ENCODE measurements at regions not wholly inside any gene's neighbourhood (a gene's known extent, or its start where the extent isn't known, plus 50 kb on each side); places are given as distances from the start of the nearest gene placed in this dataset.

DNA sequence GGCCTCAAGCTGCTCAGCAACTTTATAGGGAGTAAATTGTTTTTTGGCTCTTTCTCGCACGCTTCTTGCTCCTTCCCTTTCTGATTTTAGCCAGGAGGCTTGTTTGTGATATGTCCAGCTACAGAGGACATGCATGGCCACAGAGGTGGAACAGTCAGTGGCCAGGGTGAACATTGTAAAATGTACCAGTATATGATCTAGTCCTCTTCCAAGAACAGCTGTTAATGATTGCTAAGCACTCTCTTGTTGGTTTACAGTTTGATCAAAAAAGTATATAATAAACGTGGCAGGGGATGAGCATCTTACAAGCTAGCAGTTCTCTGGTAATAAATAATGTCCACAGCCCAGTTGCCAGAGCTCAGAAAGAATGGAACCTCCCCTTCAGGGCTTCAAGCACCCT, 461.7 kb upstream of the DYNLRB2 start:
- Mint-ChIP-seq H3K36me3 (ENCODE audit: low read depth) (no peaks in the 10 kb centered on the region), H3K9me3 (no peaks in the 10 kb centered on the region), H3K4me3 (no peak overlapping the region), H3K27ac (no peak overlapping the region), H3K4me1 (ENCODE audit: low read depth) (no peaks in the 10 kb centered on the region), H3K27me3 (no peaks in the 10 kb centered on the region)
- intact Hi-C loops (cut with micrococcal nuclease) = no loop called here

DNA sequence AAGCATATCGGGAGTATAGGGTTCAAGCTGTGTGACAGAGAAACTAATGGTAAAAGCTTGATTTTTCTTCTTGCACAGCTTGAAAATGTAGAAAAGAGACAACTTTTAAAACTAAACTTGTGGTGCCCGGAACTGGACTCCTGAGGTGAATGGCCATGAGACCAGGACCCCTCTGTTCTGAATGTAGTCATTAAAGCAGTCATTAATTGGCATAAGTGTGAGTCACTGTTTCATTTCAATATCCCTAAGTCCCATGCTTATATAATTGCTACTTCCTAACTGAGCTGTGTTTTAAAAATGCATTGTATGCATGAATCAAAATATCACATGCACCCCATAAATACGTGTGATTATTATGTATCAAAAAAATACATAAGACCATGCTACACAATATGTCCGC, 463.1 kb upstream of the DYNLRB2 start:
- no peak overlapping the region for H3K27ac Mint-ChIP-seq
- no peaks in the 10 kb centered on the region for H3K27me3 Mint-ChIP-seq

GRCh38 chr16:80074329-80074728, 466.5 kb upstream of the DYNLRB2 start:
- no peaks in the 10 kb centered on the region for H3K27me3 Mint-ChIP-seq
- H3K27ac Mint-ChIP-seq = no peak overlapping the region
- intact Hi-C loops (cut with micrococcal nuclease) = no loop called here
- H3K4me3 Mint-ChIP-seq = no peak overlapping the region
- no peaks in the 10 kb centered on the region for H3K36me3 Mint-ChIP-seq (ENCODE audit: low read depth)
- no peaks in the 10 kb centered on the region for H3K4me1 Mint-ChIP-seq (ENCODE audit: low read depth)
- no peaks in the 10 kb centered on the region for H3K9me3 Mint-ChIP-seq

More for the DNA sequence above, 463.1 kb upstream of the DYNLRB2 start:
- intact Hi-C loops (cut with micrococcal nuclease) = no loop called here
- H3K36me3 Mint-ChIP-seq (ENCODE audit: low read depth) = no peaks in the 10 kb centered on the region
- H3K4me3 Mint-ChIP-seq = no peak overlapping the region
- no peaks in the 10 kb centered on the region for H3K9me3 Mint-ChIP-seq
- H3K4me1 Mint-ChIP-seq (ENCODE audit: low read depth) = no peaks in the 10 kb centered on the region

- Mint-ChIP-seq H3K36me3 (ENCODE audit: low read depth) (no peaks in the 10 kb centered on the region), H3K4me1 (ENCODE audit: low read depth) (no peaks in the 10 kb centered on the region), H3K27ac (no peak overlapping the region), H3K27me3 (no peaks in the 10 kb centered on the region), H3K9me3 (no peaks in the 10 kb centered on the region), H3K4me3 (no peak overlapping the region)
- intact Hi-C loops (cut with micrococcal nuclease) = no loop called here
Measured at GRCh38 chr16:80071964-80072456, 468.8 kb upstream of the DYNLRB2 start.

DNA sequence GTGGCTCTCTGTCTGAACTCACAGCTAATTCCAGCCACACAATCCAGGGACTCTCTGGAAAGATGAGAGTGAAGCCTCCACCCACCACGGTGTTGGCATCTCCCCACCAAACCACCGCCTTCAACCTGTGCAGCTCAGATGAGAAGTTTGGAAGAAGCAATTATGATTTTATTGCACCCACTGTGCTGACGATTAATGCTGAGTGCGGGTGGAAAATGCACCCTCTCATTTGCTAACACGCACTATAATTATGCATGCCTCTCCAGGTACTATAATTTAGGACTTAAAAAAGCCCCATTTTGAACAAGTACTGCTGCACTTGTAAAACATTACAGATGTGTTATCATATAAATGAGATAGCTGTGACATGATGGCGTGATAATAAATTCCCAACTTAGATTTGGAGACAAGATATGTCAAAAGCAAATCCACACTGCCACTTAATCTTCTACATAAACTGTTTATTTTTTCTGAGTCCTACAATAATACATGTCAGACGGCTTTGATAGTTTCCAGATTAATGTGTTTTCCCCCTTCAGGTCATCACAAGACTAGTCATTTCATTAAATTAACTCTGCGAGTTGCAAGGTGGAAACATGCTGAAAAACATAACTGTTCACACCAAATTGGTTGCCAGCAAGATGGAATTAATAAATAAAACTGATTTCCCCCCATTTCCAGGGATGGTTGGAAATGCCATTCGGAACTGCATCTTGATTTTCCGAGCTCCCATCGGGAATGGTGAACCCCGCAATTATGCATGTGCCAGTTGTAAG, 466.5 kb upstream of the MAF start:
- H3K36me3 Mint-ChIP-seq (ENCODE audit: low read depth) = no peaks in the 10 kb centered on the region
- H3K27me3 Mint-ChIP-seq = no peaks in the 10 kb centered on the region
- H3K9me3 Mint-ChIP-seq = no peaks in the 10 kb centered on the region
- H3K27ac Mint-ChIP-seq = no peak overlapping the region
- H3K4me3 Mint-ChIP-seq = no peak overlapping the region
- no peaks in the 10 kb centered on the region for H3K4me1 Mint-ChIP-seq (ENCODE audit: low read depth)
- intact Hi-C loops (cut with micrococcal nuclease) = no loop called here

DNA sequence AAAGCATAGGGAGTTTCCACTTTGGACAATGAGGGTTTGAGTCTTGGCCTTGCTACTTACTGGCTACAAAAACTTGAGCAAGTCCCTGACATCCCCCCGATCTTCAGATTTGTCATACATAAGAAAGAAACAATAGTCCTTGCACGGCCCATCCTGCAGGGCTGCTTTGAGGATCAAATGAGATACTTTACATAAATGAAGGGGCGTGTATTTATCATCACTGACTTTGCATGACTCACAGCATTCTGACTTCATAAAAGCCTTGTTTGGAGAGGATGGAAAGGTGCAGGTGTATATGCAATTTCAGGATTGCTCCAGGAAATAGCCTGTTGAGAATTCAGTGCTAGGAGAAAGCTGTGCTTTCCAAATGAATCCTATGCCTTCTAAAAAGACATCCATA, 465.0 kb upstream of the MAF start:
- intact Hi-C loops (cut with micrococcal nuclease) = no loop called here
- Mint-ChIP-seq H3K4me1 (ENCODE audit: low read depth) (no peaks in the 10 kb centered on the region), H3K4me3 (no peak overlapping the region), H3K36me3 (ENCODE audit: low read depth) (no peaks in the 10 kb centered on the region), H3K27me3 (no peaks in the 10 kb centered on the region), H3K9me3 (no peaks in the 10 kb centered on the region), H3K27ac (no peak overlapping the region)

DNA sequence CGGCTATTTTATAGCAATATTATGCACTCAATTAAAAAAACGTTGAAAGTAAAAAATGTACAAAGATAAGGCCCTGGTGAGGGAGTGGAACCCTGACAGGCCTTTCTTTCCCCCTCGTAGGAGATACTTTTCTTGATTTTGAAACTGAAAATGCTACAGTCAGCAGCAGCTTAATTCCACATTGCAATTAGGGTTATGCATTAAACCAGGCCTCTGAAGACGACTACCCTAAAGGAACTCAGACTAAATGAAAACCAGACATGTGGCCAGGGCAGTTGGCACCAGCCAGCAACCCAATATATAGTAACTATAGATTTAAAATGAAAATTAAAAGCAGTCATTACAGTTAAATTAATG, 463.2 kb upstream of the MAF start:
- H3K4me1 Mint-ChIP-seq (ENCODE audit: low read depth) = no peaks in the 10 kb centered on the region
- intact Hi-C loops (cut with micrococcal nuclease) = no loop called here
- no peaks in the 10 kb centered on the region for H3K36me3 Mint-ChIP-seq (ENCODE audit: low read depth)
- H3K27ac Mint-ChIP-seq = no peak overlapping the region
- H3K27me3 Mint-ChIP-seq = no peaks in the 10 kb centered on the region
- no peak overlapping the region for H3K4me3 Mint-ChIP-seq
- no peaks in the 10 kb centered on the region for H3K9me3 Mint-ChIP-seq

DNA sequence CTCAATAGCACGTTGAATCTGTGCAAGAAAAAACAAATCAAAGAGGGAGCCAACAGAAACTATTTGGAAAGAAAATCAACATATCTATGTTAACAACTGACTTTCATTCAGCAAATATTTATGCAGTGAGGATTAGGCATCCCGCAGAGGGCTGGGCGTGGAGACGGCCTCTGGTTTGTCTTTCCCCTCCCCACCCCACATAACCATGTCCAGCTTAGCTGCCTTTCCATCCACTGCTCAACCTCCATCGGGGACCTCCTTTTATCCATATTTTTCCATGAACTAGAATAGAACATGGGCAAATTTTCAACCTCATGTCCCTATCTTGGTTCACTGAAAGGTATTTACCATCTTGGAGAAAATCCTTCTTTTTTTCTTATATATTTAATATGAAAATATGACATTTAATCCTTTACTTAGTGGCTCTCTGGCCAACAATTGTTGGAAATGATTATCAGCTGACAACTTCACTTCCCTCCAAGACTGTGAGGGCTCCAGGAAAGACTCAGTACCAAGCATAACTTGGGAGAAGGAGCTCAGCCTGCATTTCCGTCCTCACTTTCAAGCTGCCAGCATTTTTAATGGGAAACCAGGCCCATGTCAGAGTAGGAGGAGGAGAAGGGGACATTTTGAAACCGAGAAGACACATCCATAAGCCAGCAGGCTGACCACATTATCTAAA, 462.6 kb upstream of the MAF start:
- intact Hi-C loops (cut with micrococcal nuclease) = no loop called here
- no peaks in the 10 kb centered on the region for H3K4me1 Mint-ChIP-seq (ENCODE audit: low read depth)
- H3K27me3 Mint-ChIP-seq = no peaks in the 10 kb centered on the region
- H3K27ac Mint-ChIP-seq = no peak overlapping the region
- H3K4me3 Mint-ChIP-seq = no peak overlapping the region
- H3K9me3 Mint-ChIP-seq = no peaks in the 10 kb centered on the region
- no peaks in the 10 kb centered on the region for H3K36me3 Mint-ChIP-seq (ENCODE audit: low read depth)

- Mint-ChIP-seq H3K4me3 (no peak overlapping the region), H3K36me3 (ENCODE audit: low read depth) (no peaks in the 10 kb centered on the region), H3K27ac (no peak overlapping the region), H3K4me1 (ENCODE audit: low read depth) (no peaks in the 10 kb centered on the region), H3K27me3 (no peaks in the 10 kb centered on the region), H3K9me3 (no peaks in the 10 kb centered on the region)
- intact Hi-C loops (cut with micrococcal nuclease) = no loop called here
Measured at GRCh38 chr16:80062361-80063030, 462.0 kb upstream of the MAF start.

DNA sequence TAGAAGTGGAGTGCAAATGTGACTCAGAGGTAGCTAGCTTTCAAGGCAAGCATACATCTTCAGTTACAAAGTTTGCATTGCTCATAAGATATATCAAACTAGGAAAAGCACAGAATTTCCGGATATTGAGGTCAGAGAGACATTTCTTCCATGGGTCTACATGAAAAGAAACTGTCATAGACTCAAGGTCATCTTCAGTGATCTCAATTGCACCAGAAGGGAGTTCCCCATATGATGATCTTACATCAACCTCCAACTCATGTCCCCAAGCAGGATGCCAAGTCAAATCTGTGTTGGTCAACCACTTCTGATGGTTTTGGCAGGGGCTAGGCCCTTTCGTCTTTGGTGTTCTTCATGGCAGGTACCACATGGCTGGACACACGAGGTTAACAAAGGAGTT, 459.9 kb upstream of the MAF start:
- Mint-ChIP-seq H3K36me3 (ENCODE audit: low read depth) (no peaks in the 10 kb centered on the region), H3K9me3 (no peaks in the 10 kb centered on the region)

DNA sequence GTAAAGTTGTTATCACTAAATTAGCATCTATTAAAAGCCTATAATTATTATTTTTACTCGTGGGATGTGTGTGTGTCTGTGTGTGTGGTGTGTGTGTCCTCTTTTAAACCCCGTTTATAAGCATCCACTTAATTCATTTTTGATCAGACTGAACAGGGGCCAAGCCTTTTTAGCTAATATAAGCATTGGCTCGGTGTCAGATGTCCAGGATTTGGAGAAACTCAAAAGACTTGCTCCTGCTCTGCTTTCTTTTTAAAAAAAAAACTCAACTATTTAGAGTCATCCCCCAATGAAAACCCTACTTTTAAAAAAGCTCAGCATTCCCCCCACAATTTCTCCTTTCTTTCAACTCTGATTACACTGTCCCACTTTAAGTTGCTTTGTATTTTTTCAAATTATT, 459.3 kb upstream of the MAF start:
- Mint-ChIP-seq H3K36me3 (ENCODE audit: low read depth) (no peaks in the 10 kb centered on the region), H3K27me3 (no peaks in the 10 kb centered on the region)
- intact Hi-C loops (cut with micrococcal nuclease) = no loop called here

More for the DNA sequence above, 459.9 kb upstream of the MAF start:
- no peak overlapping the region for H3K27ac Mint-ChIP-seq
- intact Hi-C loops (cut with micrococcal nuclease) = no loop called here
- no peaks in the 10 kb centered on the region for H3K4me1 Mint-ChIP-seq (ENCODE audit: low read depth)
- no peaks in the 10 kb centered on the region for H3K27me3 Mint-ChIP-seq
- H3K4me3 Mint-ChIP-seq = no peak overlapping the region

GRCh38 chr16:80058214-80058613, 457.7 kb upstream of the MAF start:
- Mint-ChIP-seq H3K9me3 (no peaks in the 10 kb centered on the region), H3K4me1 (ENCODE audit: low read depth) (no peaks in the 10 kb centered on the region), H3K27ac (no peak overlapping the region), H3K36me3 (ENCODE audit: low read depth) (no peaks in the 10 kb centered on the region), H3K27me3 (no peaks in the 10 kb centered on the region), H3K4me3 (no peak overlapping the region)
- intact Hi-C loops (cut with micrococcal nuclease) = no loop called here

More for the DNA sequence above, 459.3 kb upstream of the MAF start:
- Mint-ChIP-seq H3K9me3 (no peaks in the 10 kb centered on the region), H3K4me1 (ENCODE audit: low read depth) (no peaks in the 10 kb centered on the region), H3K4me3 (no peak overlapping the region), H3K27ac (no peak overlapping the region)

DNA sequence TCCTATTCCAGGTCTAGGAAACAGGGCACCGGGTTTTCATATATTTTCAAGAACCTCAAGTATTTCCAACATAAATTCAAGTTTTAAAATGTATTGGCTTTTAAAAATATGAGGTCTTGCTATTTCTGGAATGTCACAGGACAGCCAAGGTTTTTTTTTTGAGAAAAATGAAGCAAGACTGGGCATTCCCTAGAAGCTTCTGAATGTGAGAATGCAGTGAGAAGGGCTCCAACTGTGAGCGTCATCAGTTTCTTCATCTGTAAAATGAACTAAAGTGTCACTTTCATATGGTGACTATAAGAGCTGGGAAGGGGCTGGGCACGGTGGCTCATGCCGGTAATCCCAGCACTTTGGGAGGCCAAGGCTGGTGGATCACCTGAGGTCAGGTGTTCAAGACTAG, 455.8 kb upstream of the MAF start:
- H3K4me3 Mint-ChIP-seq = no peak overlapping the region
- no peaks in the 10 kb centered on the region for H3K4me1 Mint-ChIP-seq (ENCODE audit: low read depth)
- no peak overlapping the region for H3K27ac Mint-ChIP-seq
- no peaks in the 10 kb centered on the region for H3K27me3 Mint-ChIP-seq
- no peaks in the 10 kb centered on the region for H3K9me3 Mint-ChIP-seq
- intact Hi-C loops (cut with micrococcal nuclease) = no loop called here
- no peaks in the 10 kb centered on the region for H3K36me3 Mint-ChIP-seq (ENCODE audit: low read depth)

DNA sequence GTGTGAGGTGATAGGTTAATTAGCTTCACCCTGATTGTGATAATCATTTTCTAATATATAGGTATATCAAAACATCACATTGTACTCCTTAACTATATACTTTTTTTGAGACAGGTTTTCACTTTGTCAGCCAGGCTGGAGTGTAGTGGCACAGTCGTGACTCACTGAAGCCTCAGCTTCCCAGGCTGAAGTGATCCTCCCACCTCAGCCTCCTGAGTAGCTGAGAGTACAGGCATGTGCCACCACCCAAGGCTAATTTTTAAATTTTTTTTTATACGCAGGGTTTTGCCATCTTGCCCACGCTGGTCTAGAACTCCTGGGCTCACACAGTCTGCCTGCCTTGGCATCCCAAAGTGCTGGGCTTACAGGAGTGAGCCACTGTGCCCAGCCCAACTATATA, 455.3 kb upstream of the MAF start:
- no peaks in the 10 kb centered on the region for H3K27me3 Mint-ChIP-seq
- H3K36me3 Mint-ChIP-seq (ENCODE audit: low read depth) = no peaks in the 10 kb centered on the region
- H3K4me1 Mint-ChIP-seq (ENCODE audit: low read depth) = no peaks in the 10 kb centered on the region
- no peaks in the 10 kb centered on the region for H3K9me3 Mint-ChIP-seq
- H3K4me3 Mint-ChIP-seq = no peak overlapping the region
- intact Hi-C loops (cut with micrococcal nuclease) = no loop called here
- H3K27ac Mint-ChIP-seq = no peak overlapping the region

All from dendritic cell treated with granulocyte-macrophage colony-stimulating factor and Interleukin-4, amounts not matched to agents 40 ng/mL and 50 ng/mL, for 4 days (primary cell).